NCI-H69 (cell line): ENCODE measurements at regions not wholly inside any gene's neighbourhood (a gene's known extent, or its start where the extent isn't known, plus 50 kb on each side); places are given as distances from the start of the nearest gene placed in this dataset.

ENCODE experiments used
- DNase-seq: peaks from one replicate; lab custom pipeline; 2025; lab: John Stamatoyannopoulos, UW

- no peak for DNase-seq
Observed at GRCh38 chr1:62988867-62989266, 204.9 kb downstream of the ATG4C start.

DNA sequence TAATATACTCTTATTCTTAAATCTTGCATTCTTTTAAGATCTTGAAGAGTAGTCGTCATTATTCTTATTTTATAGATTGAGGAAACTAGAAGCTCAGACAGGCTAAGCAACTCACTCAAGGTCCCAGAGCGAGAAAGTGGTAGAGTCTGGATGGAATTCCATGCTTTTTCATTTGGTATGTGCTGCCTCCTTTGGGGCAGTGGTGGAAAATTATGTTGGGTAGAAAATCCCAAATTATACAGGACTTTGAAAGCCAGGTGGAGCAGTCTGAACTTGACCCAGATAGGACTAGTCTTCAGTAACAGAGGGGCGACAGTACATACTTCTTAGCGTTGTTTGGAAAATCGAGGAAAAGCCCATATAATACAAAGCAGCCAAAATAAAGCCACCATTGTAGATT lies 205.6 kb downstream of the ATG4C start:
- DNase-seq = peak; percentile 37

- peak; percentile 76 for DNase-seq
Observed at GRCh38 chr1:62991152-62991551, 207.2 kb downstream of the ATG4C start.

DNA sequence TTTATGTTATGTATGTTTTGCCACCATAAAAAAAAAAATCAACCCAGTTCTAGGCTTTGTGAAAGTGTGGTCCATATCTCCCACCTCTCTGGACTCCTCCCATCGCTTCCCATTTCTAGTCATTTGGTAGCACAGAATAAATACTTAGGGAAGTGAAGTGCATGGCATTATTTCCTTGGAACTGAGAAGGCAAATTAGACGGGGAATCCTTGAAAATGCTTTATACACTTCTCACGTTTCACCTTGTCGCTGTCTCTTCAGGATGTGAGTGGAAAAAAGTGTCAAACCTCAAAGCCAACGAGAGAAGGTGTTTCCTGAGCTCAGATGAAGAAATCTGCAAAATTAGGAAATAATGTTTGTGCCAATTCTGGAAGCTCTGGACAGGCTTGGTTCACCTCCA lies 209.9 kb downstream of the ATG4C start:
- no peak for DNase-seq

GRCh38 chr1:62995173-62995572 lies 211.2 kb downstream of the ATG4C start:
- DNase-seq = no peak

GRCh38 chr1:62997884-62998283 lies 214.0 kb downstream of the ATG4C start:
- peak; percentile 44 for DNase-seq

- DNase-seq = peak; percentile 32
Observed at GRCh38 chr1:62998845-62999649, 215.1 kb downstream of the ATG4C start.

DNA sequence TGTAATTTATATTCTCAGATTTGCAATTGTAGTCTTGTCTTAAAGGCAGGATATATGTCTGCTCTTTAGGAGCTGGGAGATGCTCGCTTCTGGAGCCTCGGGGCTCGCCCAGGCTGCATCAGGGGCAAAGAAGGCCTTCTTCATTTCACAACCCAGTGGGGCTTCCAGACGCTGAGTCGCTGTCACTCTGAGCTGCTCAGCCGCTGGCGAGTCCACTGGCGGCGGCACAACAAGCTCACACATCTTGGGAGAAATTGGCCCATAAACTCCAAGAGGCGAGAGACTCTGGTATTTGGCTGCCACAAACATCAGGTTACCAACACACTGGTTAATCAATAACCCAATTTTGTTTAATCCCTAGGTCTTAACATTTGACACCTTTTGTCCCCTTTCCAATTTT lies 216.6 kb downstream of the ATG4C start:
- DNase-seq = peak; percentile 53

- DNase-seq = peak; percentile 35
Observed at GRCh38 chr1:63004868-63005267, 220.9 kb downstream of the ATG4C start.

GRCh38 chr1:63005812-63006211 lies 221.9 kb downstream of the ATG4C start:
- no peak for DNase-seq

- DNase-seq = no peak
Observed at GRCh38 chr1:63009421-63009820, 225.5 kb downstream of the ATG4C start.

GRCh38 chr1:63010913-63011660 lies 227.2 kb downstream of the ATG4C start:
- peak; percentile 77 for DNase-seq

DNA sequence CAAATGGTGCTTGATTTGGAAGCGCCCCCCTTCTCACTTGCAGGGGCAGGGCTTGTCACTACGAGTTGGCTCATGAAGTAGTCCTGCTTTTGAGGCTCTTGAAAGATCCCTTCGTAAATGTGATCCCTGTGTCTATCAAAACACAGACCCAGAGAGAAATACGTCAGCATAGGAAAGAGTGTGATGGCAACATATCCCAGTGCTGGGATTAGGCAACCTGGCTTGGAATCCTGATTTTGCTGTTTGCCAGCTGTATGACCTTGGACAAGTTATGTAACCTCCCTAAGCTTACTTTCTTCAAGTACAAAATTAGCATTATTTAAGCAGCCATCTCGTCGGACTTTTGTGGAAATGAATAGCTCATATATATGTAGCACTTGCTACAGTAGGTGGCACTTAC lies 228.4 kb downstream of the ATG4C start:
- DNase-seq = no peak

- DNase-seq = no peak
Observed at GRCh38 chr1:63014267-63014666, 230.3 kb downstream of the ATG4C start.

- no peak for DNase-seq
Observed at GRCh38 chr1:63022319-63022718, 238.4 kb downstream of the ATG4C start.

DNA sequence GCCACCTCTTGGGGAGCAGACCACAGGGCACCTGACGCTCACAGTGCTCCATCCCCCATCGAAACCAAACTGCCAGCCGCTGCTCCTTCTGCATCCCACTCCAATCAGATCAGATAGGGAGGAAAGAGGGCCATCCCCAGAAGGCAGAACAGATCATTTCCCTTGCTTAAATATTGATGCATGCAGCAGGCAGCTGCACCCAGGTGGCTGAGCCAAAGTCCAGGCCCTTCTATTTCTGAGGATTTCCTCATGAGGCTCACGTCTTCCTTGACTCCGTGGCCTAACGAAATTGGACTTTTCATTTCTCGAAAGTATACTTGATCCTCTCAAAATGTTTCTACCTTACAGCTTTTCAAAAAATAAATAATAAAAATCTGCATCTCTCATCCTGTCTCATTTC lies 239.2 kb downstream of the ATG4C start:
- no peak for DNase-seq

DNA sequence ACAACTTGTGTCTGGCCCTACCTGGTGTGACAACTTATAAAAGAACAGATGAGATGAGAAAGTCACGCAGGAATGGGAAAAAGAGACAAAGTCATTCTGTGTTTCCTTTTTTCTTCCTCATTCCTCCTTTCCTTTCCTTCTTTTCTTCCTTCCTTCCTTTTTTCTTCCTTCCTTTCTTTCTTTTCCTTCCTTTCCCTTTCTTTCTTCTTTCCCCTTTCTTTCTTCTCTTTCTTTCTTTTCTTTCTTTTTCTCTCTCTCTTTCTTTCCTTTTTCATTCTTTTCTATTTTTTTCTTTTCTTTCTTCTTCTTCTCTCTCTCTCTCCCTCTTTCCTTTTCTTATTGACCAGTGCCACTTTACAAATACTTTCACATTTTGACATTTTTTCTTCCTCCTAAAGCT lies 239.7 kb downstream of the ATG4C start:
- DNase-seq = no peak

- no peak for DNase-seq
Observed at GRCh38 chr1:63024132-63024531, 240.2 kb downstream of the ATG4C start.

GRCh38 chr1:63027176-63027575 lies 243.2 kb downstream of the ATG4C start:
- DNase-seq = no peak

DNA sequence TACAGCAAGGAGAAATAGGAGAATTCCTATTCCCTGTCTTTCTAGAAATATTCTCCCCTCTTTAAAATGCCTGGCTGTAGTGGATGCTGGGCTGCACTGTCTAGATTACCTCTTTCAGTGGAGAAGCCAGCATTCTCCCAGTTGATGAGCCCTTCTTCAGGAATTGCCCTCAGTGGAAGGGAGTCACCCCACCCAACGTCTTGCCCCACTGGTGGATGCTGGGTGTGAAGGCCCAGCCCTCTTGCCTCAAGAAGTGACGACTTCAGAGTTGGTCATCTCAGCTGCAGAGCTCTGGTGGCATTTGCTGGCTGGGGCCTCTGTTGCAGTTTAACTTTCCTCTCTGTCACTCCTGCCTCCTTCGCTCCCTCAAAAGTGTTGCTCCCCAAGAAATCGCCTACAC lies 248.2 kb downstream of the ATG4C start:
- no peak for DNase-seq

- no peak for DNase-seq
Observed at GRCh38 chr1:63033211-63033610, 249.3 kb downstream of the ATG4C start.

- DNase-seq = no peak
Observed at GRCh38 chr1:63034256-63034655, 250.3 kb downstream of the ATG4C start.

- no peak for DNase-seq
Observed at GRCh38 chr1:63038586-63038985, 254.7 kb downstream of the ATG4C start.
